ENCODE measurements at regions not wholly inside any gene's neighbourhood (a gene's known extent, or its start where the extent isn't known, plus 50 kb on each side); places are given as distances from the start of the nearest gene placed in this dataset.

DNA sequence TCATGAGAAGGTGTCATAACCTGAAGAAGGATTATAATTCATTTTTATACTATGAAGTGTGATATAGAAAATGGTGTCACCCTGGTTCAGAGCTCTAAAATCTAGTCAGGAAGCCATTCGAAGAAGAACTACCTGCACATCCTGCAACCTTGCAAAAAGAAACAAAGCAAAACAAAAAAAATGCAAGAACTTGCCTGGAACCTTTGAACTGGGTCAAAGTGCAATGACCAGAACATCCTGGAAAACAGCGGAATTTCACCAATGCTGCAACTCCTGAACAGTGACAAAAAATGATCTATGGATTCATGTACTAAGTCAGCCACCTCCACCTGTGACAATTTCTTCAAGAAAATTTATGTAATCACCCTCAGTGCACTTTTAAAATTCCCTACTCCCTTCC lies 1083.3 kb upstream of the GYPC start:
- no peak for ATAC-seq
- Mint-ChIP-seq H3K36me3 (ENCODE audit: insufficient read depth) (no peaks in the 10 kb centered on the region), H3K9me3 (peaks cover 3% of the 10 kb centered on the region), H3K4me3 (no peak overlapping the region), H3K4me1 (ENCODE audit: low read depth) (no peaks in the 10 kb centered on the region), H3K27me3 (ENCODE audit: low read depth) (no peaks in the 10 kb centered on the region)
- DNase-seq = no peak

DNA sequence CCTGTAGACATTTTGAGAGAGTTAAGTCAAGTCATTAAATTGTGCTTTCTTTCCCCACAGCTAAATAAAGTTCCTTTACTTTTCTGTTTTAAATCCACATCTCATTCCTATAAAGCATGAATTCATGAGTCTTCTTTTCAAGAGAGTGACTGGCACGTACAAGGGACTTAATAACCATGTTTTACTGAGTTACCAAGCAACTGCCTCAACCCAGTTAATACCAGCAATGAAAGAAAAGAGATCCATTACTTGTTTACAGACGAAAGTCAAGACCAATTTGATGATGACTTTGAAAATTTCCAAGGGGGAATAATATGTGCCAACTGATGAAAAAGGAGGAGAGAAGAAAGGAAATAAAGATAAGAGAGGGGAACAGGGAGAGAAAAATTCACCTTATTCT lies 1082.5 kb upstream of the GYPC start:
- H3K4me1 Mint-ChIP-seq (ENCODE audit: low read depth) = no peaks in the 10 kb centered on the region
- ATAC-seq (no peak), DNase-seq (no peak)

DNA sequence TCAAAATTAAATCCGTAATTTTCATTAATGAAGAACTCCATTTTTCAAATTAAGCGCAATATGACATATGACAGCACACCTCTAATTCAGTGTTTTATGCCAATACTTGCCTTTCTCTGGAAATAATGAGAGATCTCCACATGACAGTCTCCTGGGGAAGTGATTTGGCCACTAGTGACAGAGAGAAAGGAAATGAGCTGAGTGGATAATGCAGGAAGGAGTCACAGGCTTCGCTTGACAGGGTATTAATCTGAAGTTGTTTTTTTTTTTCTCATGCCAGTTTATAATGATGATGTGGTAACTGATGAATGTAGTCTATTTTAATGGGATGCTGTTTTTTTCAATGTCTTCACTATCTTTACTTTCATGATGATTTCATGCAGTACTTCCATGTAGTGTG lies 1079.4 kb upstream of the GYPC start:
- no peak for DNase-seq
- H3K4me3 Mint-ChIP-seq = no peak overlapping the region
- H3K4me1 Mint-ChIP-seq (ENCODE audit: low read depth) = no peaks in the 10 kb centered on the region
- ATAC-seq = no peak
- H3K36me3 Mint-ChIP-seq (ENCODE audit: insufficient read depth) = no peaks in the 10 kb centered on the region
- H3K27me3 Mint-ChIP-seq (ENCODE audit: low read depth) = no peaks in the 10 kb centered on the region
- H3K9me3 Mint-ChIP-seq = peaks cover 5% of the 10 kb centered on the region

More for the DNA sequence above, 1082.5 kb upstream of the GYPC start:
- H3K36me3 Mint-ChIP-seq (ENCODE audit: insufficient read depth) = no peaks in the 10 kb centered on the region
- no peaks in the 10 kb centered on the region for H3K9me3 Mint-ChIP-seq
- no peaks in the 10 kb centered on the region for H3K27me3 Mint-ChIP-seq (ENCODE audit: low read depth)
- H3K4me3 Mint-ChIP-seq = no peak overlapping the region

DNA sequence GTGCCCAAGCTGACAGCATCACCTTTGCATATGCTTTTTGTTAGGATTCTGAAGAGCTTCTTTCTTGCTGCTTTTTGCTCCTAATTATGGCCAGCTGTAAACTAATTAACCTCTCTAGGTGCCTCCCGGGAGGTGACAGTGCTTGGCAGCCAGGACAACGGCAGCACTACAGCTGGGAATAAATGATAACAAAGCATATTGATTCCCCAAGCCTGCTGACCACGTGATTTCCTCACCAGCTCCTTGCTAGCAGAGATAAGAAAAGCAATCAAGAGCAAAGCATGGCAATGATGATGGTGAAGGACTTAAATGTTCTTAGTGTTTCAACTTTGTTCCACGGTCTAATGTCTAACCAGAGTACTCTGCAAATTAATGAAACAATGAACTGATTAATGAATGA lies 1074.4 kb upstream of the GYPC start:
- Mint-ChIP-seq H3K27me3 (ENCODE audit: low read depth) (no peaks in the 10 kb centered on the region), H3K36me3 (ENCODE audit: insufficient read depth) (no peaks in the 10 kb centered on the region), H3K4me3 (no peak overlapping the region), H3K9me3 (peaks cover 11% of the 10 kb centered on the region), H3K4me1 (ENCODE audit: low read depth) (no peaks in the 10 kb centered on the region)
- ATAC-seq (no peak), DNase-seq (no peak)

DNA sequence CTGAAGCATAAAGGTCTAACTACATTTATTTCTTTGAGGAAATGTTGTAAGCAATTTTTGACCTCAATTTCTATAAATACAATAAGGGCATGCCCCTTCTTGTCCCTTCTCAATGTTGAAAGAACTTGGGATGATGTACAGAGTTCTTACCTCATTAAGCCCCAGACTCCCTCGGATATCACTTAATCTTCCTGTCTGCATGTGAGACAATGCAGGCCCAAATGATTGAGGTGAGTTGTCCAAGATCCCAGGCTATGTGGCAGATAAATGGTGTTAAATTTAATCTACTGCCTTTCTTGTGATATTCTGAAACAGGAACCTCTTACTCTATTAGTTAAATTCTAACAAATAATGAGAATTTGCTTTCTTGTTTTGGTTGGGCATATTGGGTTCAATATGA lies 1073.4 kb upstream of the GYPC start:
- ATAC-seq = no peak
- Mint-ChIP-seq H3K4me1 (ENCODE audit: low read depth) (no peaks in the 10 kb centered on the region), H3K27me3 (ENCODE audit: low read depth) (no peaks in the 10 kb centered on the region), H3K4me3 (no peak overlapping the region), H3K36me3 (ENCODE audit: insufficient read depth) (no peaks in the 10 kb centered on the region), H3K9me3 (peaks cover 12% of the 10 kb centered on the region)
- DNase-seq = no peak

DNA sequence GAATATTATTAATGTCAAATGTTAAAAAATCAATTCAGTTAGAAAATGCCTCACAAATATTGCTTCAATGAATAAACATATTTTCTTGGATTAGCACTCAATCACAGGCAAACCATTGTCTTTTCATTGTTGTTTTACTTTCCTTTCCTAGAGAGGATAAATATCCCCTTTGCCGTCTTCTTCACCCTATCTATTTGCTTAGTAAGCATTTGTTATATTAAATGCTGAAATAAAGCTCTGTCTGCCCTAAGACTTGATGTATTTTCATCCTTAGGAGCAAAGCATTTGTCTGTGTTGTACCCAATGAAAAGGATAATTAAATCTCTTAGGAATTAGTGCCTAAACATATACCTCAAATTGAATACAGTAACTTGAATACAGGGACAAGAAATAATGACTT lies 1071.2 kb upstream of the GYPC start:
- no peak for DNase-seq
- ATAC-seq = no peak
- Mint-ChIP-seq H3K27me3 (ENCODE audit: low read depth) (no peaks in the 10 kb centered on the region), H3K4me3 (no peak overlapping the region), H3K36me3 (ENCODE audit: insufficient read depth) (no peaks in the 10 kb centered on the region), H3K9me3 (peaks cover 12% of the 10 kb centered on the region), H3K4me1 (ENCODE audit: low read depth) (no peaks in the 10 kb centered on the region)

DNA sequence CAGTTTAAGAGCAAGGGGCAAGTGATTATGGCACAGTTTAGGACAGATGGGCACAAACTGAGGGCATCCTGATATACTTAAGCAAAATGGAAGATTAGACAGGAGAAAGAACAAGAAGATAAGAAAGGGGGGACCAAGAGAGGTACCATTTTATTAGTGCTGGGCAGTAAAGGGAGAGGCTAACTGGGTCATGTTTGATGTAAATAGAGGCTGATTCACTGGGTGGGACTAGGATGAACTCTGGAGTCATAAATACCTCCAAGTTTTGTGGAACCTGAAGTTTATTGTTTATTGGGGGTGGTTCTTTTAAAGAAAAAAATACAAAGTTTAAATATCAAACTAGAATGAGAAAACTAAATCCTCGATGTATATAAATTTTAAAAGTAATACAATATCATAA lies 1067.2 kb upstream of the GYPC start:
- H3K27me3 Mint-ChIP-seq (ENCODE audit: low read depth) = no peaks in the 10 kb centered on the region
- H3K36me3 Mint-ChIP-seq (ENCODE audit: insufficient read depth) = no peaks in the 10 kb centered on the region
- ATAC-seq = no peak

DNA sequence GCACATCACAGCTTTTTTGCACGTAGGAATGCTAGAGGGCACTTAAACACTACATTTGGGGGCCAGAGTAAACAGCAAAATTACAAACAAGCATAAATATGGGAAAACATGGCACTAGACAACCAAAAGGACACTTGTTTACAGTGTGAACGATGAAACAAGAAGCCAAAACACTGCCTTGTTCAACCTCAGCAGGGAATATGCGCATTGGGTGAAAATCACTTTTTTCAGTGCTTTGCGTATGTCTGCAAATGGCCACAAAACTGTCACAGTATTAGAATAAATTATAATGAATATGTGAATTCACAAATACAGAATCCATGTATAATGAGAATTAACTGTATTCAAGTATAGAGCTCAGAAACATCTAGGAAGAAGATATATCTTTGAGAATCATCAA lies 1064.0 kb upstream of the GYPC start:
- no peaks in the 10 kb centered on the region for H3K4me1 Mint-ChIP-seq (ENCODE audit: low read depth)
- DNase-seq (no peak), ATAC-seq (no peak)
- H3K36me3 Mint-ChIP-seq (ENCODE audit: insufficient read depth) = no peaks in the 10 kb centered on the region
- peaks cover 18% of the 10 kb centered on the region for H3K9me3 Mint-ChIP-seq
- no peaks in the 10 kb centered on the region for H3K27me3 Mint-ChIP-seq (ENCODE audit: low read depth)
- H3K4me3 Mint-ChIP-seq = no peak overlapping the region

More for the DNA sequence above, 1067.2 kb upstream of the GYPC start:
- no peaks in the 10 kb centered on the region for H3K4me1 Mint-ChIP-seq (ENCODE audit: low read depth)
- DNase-seq = no peak
- peaks cover 20% of the 10 kb centered on the region for H3K9me3 Mint-ChIP-seq
- H3K4me3 Mint-ChIP-seq = no peak overlapping the region

DNA sequence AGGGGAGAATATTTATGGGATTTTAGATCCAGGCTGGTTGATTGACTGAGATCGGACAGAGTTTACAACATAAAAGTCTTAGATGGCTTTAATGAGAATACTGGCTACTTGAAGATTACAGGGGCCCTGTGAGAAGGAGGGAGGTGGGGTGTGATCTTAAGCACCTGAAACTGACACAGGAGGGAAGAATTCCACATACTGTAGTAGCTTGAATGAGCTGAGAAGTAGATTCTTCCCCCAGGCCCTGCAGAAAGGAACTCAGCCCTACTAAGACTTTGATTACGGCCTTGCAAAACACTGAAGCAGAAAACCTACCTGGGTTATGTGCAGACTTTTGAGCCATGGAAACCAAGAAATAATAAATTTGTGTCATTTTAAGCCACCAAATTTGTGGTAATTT lies 1062.9 kb upstream of the GYPC start:
- ATAC-seq = no peak
- DNase-seq = no peak
- no peak overlapping the region for H3K4me3 Mint-ChIP-seq
- no peaks in the 10 kb centered on the region for H3K27me3 Mint-ChIP-seq (ENCODE audit: low read depth)
- H3K9me3 Mint-ChIP-seq = peaks cover 18% of the 10 kb centered on the region
- no peaks in the 10 kb centered on the region for H3K4me1 Mint-ChIP-seq (ENCODE audit: low read depth)
- H3K36me3 Mint-ChIP-seq (ENCODE audit: insufficient read depth) = no peaks in the 10 kb centered on the region

DNA sequence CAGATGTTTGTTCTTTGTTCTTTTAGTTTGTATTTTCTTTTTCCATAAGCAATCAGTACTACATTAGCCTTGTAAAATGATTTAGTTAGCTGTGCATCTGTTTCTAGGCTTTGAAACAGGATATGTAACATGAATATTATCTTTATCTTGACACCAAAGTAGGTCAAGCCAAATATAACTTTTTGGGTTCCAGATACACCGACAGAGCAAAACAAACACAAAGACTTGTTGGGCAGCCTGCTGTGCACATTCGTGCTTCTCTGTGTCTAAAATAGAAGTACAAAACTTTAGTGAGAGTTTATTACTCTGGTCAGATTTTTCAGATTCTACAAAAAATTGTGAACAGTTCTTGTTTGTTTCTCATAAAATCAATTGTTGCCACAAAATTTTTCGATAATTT lies 1059.3 kb upstream of the GYPC start:
- no peaks in the 10 kb centered on the region for H3K36me3 Mint-ChIP-seq (ENCODE audit: insufficient read depth)
- ATAC-seq (no peak), DNase-seq (no peak)
- no peaks in the 10 kb centered on the region for H3K4me1 Mint-ChIP-seq (ENCODE audit: low read depth)
- no peak overlapping the region for H3K4me3 Mint-ChIP-seq
- H3K9me3 Mint-ChIP-seq = peaks cover 13% of the 10 kb centered on the region
- H3K27me3 Mint-ChIP-seq (ENCODE audit: low read depth) = no peaks in the 10 kb centered on the region

DNA sequence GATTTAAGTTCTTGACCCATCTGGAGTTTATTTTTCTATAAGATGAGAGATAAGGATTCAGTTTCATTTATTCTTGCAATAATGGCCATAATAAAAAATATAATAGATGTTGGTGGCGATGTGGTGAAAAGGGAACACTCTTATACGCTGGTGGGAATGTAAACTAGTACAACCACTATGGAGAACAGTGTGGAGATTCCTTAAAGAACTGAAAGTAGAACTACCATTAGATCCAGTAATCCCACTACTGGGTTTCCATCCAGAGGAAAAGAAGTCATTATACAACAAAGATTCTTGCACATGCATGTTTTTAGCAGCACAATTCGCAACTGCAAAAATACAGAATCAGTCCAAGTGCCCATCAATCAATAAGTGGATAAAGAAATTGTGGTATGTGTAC lies 1040.5 kb upstream of the GYPC start:
- no peaks in the 10 kb centered on the region for H3K9me3 Mint-ChIP-seq
- no peak for ATAC-seq
- H3K36me3 Mint-ChIP-seq (ENCODE audit: insufficient read depth) = no peaks in the 10 kb centered on the region
- DNase-seq = no peak
- H3K27me3 Mint-ChIP-seq (ENCODE audit: low read depth) = no peaks in the 10 kb centered on the region
- H3K4me1 Mint-ChIP-seq (ENCODE audit: low read depth) = no peaks in the 10 kb centered on the region
- no peak overlapping the region for H3K4me3 Mint-ChIP-seq

DNA sequence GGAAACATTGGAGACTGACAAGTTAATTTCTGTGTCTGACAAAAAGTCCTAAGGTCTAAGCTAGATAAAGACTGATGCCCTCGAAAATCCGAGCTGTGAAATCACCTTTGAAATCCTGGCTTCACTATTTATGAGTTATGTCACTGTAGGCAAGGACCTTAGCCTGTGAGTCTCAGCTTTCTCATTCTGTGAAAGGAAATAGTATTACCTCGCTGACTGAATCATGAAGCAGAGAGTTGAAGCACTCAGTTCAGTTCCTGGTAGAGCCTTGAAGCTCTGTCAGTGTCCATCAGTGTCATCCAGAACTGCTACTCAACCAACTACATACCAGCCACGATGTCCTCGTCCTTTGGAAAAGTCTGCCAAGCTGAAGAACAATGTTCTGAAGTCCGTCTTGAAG lies 1025.6 kb upstream of the GYPC start:
- Mint-ChIP-seq H3K4me3 (no peak overlapping the region), H3K27me3 (ENCODE audit: low read depth) (no peaks in the 10 kb centered on the region), H3K9me3 (no peaks in the 10 kb centered on the region), H3K4me1 (ENCODE audit: low read depth) (no peaks in the 10 kb centered on the region), H3K36me3 (ENCODE audit: insufficient read depth) (no peaks in the 10 kb centered on the region)
- ATAC-seq (no peak), DNase-seq (no peak)

DNA sequence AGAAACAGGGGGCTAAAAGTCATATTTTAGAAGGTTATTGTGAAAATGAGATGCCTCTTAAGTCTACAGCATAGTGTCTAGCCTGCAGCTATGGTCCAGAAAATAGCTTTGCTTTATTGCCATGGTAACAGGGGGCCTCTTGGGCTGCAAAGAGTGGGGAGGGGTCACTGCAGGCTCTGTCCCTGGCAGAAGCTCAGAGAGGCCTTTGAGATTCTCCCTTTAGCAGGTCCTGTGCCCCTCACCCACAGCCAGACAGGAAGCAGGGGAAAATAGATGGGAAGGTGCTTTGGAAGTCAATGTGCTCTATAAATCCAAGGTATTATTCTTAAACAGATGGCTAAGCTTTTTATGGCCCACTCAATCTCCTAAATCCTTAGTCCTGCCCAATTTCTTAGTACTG lies 1021.3 kb upstream of the GYPC start:
- no peak overlapping the region for H3K4me3 Mint-ChIP-seq
- no peaks in the 10 kb centered on the region for H3K36me3 Mint-ChIP-seq (ENCODE audit: insufficient read depth)
- ATAC-seq = no peak
- H3K27me3 Mint-ChIP-seq (ENCODE audit: low read depth) = no peaks in the 10 kb centered on the region
- H3K9me3 Mint-ChIP-seq = no peaks in the 10 kb centered on the region
- no peaks in the 10 kb centered on the region for H3K4me1 Mint-ChIP-seq (ENCODE audit: low read depth)
- no peak for DNase-seq

DNA sequence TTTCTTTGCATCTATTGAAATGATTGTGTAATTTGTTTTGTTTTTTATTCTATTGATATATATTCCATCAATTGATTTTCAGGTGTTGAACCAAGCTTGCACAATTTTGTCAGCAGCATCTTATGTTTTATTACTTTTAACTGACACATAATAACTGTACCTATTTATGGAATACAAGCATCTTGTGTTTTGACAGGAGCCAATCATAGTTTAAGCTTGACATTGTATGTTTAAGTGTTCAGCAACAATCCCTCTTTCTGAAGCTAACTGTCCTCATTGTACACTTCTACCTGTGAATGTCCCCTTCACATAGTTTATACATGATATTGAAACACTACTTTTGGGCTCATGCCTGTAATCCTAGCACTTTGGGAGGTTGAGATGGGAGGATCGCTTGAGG lies 1017.6 kb upstream of the GYPC start:
- no peak for DNase-seq
- H3K9me3 Mint-ChIP-seq = no peaks in the 10 kb centered on the region

DNA sequence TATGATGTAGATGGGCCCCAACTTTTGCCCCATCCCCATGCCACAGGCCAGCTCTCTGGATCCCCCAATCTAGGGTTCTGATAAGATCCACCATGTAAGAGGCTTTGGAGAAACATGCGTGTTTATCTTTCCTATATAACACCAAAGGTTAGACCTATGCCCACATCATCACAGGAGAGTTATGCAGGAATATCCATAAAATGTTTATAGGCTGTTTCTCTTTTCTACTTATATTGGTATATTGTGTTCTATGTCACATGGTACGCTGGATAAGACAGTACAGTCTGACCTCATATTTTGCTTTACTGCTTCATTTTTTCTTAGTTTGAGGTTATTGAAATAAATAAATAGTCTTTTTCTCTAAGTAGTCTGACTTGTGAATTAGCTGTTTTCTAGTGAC lies 1013.9 kb upstream of the GYPC start:
- ATAC-seq = no peak
- no peaks in the 10 kb centered on the region for H3K4me1 Mint-ChIP-seq (ENCODE audit: low read depth)
- H3K4me3 Mint-ChIP-seq = no peak overlapping the region

More for the DNA sequence above, 1017.6 kb upstream of the GYPC start:
- no peaks in the 10 kb centered on the region for H3K4me1 Mint-ChIP-seq (ENCODE audit: low read depth)
- no peaks in the 10 kb centered on the region for H3K36me3 Mint-ChIP-seq (ENCODE audit: insufficient read depth)
- no peaks in the 10 kb centered on the region for H3K27me3 Mint-ChIP-seq (ENCODE audit: low read depth)
- no peak for ATAC-seq
- no peak overlapping the region for H3K4me3 Mint-ChIP-seq

DNA sequence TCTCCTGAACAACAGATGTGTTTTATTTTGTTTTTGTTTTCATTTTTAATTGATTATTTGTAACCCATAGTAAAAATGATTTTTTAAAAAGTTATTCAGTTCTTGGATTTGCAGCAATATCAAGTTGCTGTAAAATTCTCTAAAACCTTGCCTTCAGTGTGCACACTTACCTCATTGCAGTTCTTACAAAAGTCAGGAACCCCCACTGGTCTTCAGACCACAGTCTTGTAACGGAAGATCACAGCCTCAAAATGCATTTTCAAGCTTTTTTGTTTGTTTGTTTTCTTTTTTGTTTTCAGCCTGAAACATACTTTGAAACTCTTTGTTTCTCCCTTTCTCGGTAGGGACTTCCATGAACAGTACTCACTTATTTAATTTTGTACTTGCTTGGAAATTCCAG lies 1012.8 kb upstream of the GYPC start:
- no peak for DNase-seq
- Mint-ChIP-seq H3K36me3 (ENCODE audit: insufficient read depth) (no peaks in the 10 kb centered on the region), H3K4me3 (no peak overlapping the region), H3K9me3 (peaks cover 3% of the 10 kb centered on the region), H3K4me1 (ENCODE audit: low read depth) (no peaks in the 10 kb centered on the region), H3K27me3 (ENCODE audit: low read depth) (no peaks in the 10 kb centered on the region)
- ATAC-seq = no peak

More for the DNA sequence above, 1013.9 kb upstream of the GYPC start:
- H3K27me3 Mint-ChIP-seq (ENCODE audit: low read depth) = no peaks in the 10 kb centered on the region
- H3K9me3 Mint-ChIP-seq = peaks cover 3% of the 10 kb centered on the region
- no peaks in the 10 kb centered on the region for H3K36me3 Mint-ChIP-seq (ENCODE audit: insufficient read depth)
- DNase-seq = no peak

Data from activated T-cell treated with anti-CD3 and anti-CD28 coated beads, Interleukin-2, amount 50 U/mL, for 4 hours (primary cell).